Progenitor cell of endocrine pancreas (in vitro differentiated cells): ENCODE measurements at regions not wholly inside any gene's neighbourhood (a gene's known extent, or its start where the extent isn't known, plus 50 kb on each side); places are given as distances from the start of the nearest gene placed in this dataset.

ENCODE experiments used
- DNase-seq: peaks from one replicate; pipeline ENCODE4 v3.0.0; 2021; ENCODE audit warnings: low spot score; ENCODE audit not compliant: unreplicated experiment
- H3K27ac Mint-ChIP-seq: 2 replicates; pipeline ENCODE4 v1.8.0; 2021; ENCODE audit warnings: mild to moderate bottlenecking, moderate library complexity, mixed read lengths
- H3K27me3 Mint-ChIP-seq: 2 replicates; pipeline ENCODE4 v1.8.0; 2021; ENCODE audit warnings: mixed read lengths
- H3K36me3 Mint-ChIP-seq: 2 replicates; pipeline ENCODE4 v1.8.0; 2022; ENCODE audit warnings: mixed read lengths; ENCODE audit not compliant: insufficient read depth
- H3K4me1 Mint-ChIP-seq: 2 replicates; pipeline ENCODE4 v1.8.0; 2021; ENCODE audit warnings: low read depth, mixed read lengths
- H3K4me3 Mint-ChIP-seq: 2 replicates; pipeline ENCODE4 v1.8.0; 2021; ENCODE audit warnings: low read depth, mild to moderate bottlenecking, moderate library complexity, mixed read lengths
- H3K9me3 Mint-ChIP-seq: 2 replicates; pipeline ENCODE4 v1.8.0; 2021; ENCODE audit warnings: low read depth, mixed read lengths
- TF ChIP-seq, protein P1 (sequence below): fragments of 200-600 bp; sonication (generic); IDR thresholded peaks from one replicate; pipeline ENCODE4 v1.5.0; 2021; ENCODE audit warnings: antibody characterized with exemption, mild to moderate bottlenecking; ENCODE audit not compliant: unreplicated experiment

DNA sequence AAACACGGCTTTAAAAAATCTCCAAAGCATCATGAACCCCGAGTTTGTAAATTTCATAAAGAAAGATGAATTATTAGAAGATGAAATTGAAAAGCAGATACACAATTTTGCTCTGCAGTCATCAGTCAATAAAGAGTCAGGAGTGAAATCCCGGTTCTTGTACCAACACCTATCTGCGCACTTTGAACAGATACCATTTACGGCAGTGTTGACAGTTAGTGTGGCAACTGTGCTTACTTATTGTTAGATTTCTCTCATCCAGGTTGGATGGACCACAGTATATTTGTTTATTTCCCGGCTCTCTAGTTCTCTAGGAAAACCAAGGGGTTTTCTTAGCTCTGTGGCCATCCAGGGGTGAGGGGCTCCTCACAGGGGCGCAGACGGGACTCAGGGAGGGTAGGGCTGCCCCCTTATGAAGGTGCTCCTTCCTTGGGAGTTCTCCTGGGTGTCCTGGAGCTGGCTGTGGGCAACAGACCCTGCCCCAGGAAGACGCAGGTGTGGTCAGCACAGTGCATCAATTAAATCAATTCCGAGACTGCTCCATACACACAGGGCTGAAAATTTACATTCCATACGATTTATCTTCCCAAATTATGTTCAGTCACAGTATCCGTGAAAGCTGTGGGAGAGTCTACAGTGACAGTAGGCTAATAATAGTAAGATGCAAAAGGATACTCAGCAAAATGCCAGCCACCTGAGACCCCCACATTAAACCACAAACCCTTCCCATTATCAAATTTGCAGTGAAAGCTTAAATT is 107.0 kb upstream of the C1QTNF9B start:
- no peak for DNase-seq
- Mint-ChIP-seq H3K4me1 (peaks cover 16% of the 10 kb centered on the region), H3K27me3 (no peaks in the 10 kb centered on the region), H3K9me3 (no peaks in the 10 kb centered on the region), H3K27ac (no peak overlapping the region), H3K36me3 (no peaks in the 10 kb centered on the region), H3K4me3 (no peak overlapping the region)
- TF ChIP-seq, protein P1, sequence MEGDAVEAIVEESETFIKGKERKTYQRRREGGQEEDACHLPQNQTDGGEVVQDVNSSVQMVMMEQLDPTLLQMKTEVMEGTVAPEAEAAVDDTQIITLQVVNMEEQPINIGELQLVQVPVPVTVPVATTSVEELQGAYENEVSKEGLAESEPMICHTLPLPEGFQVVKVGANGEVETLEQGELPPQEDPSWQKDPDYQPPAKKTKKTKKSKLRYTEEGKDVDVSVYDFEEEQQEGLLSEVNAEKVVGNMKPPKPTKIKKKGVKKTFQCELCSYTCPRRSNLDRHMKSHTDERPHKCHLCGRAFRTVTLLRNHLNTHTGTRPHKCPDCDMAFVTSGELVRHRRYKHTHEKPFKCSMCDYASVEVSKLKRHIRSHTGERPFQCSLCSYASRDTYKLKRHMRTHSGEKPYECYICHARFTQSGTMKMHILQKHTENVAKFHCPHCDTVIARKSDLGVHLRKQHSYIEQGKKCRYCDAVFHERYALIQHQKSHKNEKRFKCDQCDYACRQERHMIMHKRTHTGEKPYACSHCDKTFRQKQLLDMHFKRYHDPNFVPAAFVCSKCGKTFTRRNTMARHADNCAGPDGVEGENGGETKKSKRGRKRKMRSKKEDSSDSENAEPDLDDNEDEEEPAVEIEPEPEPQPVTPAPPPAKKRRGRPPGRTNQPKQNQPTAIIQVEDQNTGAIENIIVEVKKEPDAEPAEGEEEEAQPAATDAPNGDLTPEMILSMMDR, result no peak

DNA sequence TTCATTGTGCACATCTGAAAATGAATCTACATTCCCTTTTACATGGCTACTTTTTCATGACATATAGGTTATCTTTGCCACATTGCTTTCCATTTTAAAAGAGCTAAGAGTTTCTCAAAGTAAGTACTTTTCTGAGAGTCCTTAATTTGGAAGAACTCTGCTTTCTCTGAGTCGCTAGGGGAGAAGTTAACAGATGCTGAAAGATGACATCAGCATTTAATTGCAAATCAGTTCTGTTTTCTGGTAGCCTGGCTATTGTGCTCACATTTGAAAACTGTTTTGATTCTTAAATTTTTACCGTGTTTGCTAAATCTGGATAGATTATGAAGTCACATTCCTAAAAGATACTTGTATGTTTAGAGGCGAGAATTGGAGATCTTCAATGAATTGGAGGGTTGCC is 107.7 kb upstream of the C1QTNF9B start:
- Mint-ChIP-seq H3K36me3 (no peaks in the 10 kb centered on the region), H3K4me1 (peaks cover 21% of the 10 kb centered on the region), H3K4me3 (no peak overlapping the region), H3K9me3 (no peaks in the 10 kb centered on the region), H3K27me3 (no peaks in the 10 kb centered on the region), H3K27ac (no peak overlapping the region)
- TF ChIP-seq, protein P1, result no peak
- DNase-seq, result no peak

DNA sequence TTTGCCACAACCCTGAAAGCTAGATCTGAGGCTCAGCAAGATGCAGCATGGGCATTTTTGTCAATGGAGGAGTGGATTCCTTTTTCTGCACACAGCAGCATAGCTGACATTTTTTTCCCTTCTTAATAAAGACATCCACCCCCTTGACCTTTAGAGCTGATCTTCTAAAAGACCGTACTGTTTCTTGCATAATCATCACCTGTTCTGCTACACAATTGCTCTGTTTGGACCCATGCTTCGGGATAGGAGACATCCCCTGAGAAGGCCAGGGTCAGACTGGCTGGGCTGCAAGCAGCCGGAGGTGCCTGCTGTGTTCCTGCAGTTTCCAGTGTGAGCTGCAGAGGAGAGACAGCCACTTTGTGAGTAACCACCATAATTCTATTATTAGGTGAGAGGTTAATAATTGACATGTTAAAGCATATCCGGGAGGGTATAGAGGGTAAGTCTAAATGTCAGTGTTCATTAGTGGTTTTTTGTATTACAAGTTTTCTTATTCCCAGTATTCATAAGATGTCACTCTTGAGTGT is 108.5 kb upstream of the C1QTNF9B start:
- DNase-seq, result no peak
- peaks cover 23% of the 10 kb centered on the region for H3K4me1 Mint-ChIP-seq
- H3K27me3 Mint-ChIP-seq, result no peaks in the 10 kb centered on the region
- H3K36me3 Mint-ChIP-seq, result no peaks in the 10 kb centered on the region
- TF ChIP-seq, protein P1, result no peak
- no peak overlapping the region for H3K4me3 Mint-ChIP-seq
- no peaks in the 10 kb centered on the region for H3K9me3 Mint-ChIP-seq
- peak overlapping the region; percentile 16 for H3K27ac Mint-ChIP-seq

DNA sequence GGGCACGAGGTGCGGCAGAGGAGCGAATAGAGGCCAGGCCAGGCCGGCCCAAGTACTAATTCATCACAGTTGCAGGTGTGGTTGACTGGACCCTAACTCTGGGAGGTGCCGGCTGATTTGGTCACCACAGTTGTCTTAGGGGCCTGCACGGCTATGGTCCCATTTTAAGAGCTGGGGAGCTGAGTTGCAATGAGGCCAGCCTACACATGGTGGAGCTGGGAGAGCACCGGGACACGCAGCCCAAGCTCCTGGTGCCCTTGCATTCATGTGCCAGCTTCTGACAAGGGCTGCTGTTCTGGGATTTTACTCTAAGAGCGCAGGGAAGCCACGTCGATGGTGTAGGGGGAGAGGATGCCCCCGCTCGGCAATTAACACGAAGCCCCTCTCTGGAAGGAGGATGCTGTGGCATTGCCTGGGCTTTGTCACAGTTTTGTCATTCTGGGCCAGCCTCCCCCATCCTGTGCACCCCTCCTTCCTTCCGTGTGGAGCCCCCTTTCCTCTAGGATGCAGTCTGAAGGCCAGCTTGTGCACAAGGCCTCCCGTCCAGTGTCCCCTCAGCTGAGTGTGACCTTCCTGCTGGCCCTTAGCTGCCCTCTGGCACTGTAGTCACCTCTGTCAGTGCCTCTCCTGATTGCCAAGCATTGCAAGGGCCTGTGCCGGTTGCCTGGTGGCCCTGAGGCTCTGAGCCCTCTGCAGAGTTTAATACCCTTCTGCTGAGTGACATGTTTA is 109.4 kb upstream of the C1QTNF9B start:
- Mint-ChIP-seq H3K4me3 (no peak overlapping the region), H3K27me3 (no peaks in the 10 kb centered on the region), H3K4me1 (peaks cover 23% of the 10 kb centered on the region), H3K9me3 (no peaks in the 10 kb centered on the region), H3K36me3 (no peaks in the 10 kb centered on the region), H3K27ac (no peak overlapping the region)
- no peak for DNase-seq
- TF ChIP-seq, protein P1, result no peak

DNA sequence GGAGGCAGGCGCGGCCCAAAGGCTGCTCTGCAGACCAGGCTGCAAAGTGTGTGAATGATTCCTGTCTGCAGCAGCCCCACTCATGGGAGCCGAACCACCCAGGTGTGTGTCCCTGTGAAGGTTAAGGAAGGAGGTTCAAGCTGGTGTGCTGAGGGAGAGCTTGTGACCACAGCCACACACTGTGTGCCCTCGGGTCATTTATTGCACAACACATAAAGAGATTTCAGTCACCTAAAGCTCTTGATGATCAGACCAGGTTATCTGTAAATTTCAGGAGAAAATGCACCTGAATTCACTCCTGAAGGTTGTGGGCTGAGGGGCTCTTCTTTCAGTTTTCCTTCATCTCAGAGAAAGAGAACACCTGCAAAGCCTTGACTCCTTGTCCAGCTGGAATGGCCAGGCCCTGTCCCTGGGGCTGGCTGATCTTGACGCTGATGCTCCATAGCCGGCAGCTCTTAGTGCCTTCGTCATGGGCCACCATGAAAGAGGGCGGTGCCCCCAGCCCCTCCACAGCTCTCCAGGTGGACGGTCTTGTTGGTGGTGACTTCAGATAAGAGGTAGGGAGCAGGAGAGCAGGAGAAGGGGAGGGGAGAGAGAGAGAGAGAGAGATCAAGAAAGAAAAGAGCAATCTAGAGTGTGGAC is 110.8 kb upstream of the C1QTNF9B start:
- DNase-seq, result no peak
- H3K4me3 Mint-ChIP-seq, result no peak overlapping the region
- TF ChIP-seq, protein P1, result no peak
- no peaks in the 10 kb centered on the region for H3K36me3 Mint-ChIP-seq
- no peaks in the 10 kb centered on the region for H3K9me3 Mint-ChIP-seq
- peaks cover 23% of the 10 kb centered on the region for H3K4me1 Mint-ChIP-seq
- H3K27ac Mint-ChIP-seq, result peak overlapping the region; percentile 3
- peaks cover 1% of the 10 kb centered on the region for H3K27me3 Mint-ChIP-seq
